ENCODE measurements at regions not wholly inside any gene's neighbourhood (a gene's known extent, or its start where the extent isn't known, plus 50 kb on each side); places are given as distances from the start of the nearest gene placed in this dataset.

DNA sequence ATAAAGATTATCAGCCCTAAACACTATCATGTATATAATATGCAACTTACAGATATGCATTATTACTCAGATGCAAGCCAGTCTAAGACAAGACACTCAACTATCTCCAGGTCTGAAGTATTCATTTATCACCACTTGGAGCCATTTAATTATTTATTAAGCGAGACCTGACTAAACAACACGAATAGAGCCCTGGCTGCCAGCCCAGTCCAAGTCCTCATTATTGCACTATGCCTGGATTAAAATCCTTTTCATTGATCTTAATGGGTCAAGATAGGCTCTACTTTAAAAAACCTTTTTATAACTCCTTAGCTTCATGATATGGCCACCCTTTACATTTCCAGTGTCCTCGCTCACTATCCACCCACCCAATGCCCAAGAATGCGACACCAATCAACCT, 183.1 kb upstream of the MARCKS start:
- TF ChIP-seq, protein P1, sequence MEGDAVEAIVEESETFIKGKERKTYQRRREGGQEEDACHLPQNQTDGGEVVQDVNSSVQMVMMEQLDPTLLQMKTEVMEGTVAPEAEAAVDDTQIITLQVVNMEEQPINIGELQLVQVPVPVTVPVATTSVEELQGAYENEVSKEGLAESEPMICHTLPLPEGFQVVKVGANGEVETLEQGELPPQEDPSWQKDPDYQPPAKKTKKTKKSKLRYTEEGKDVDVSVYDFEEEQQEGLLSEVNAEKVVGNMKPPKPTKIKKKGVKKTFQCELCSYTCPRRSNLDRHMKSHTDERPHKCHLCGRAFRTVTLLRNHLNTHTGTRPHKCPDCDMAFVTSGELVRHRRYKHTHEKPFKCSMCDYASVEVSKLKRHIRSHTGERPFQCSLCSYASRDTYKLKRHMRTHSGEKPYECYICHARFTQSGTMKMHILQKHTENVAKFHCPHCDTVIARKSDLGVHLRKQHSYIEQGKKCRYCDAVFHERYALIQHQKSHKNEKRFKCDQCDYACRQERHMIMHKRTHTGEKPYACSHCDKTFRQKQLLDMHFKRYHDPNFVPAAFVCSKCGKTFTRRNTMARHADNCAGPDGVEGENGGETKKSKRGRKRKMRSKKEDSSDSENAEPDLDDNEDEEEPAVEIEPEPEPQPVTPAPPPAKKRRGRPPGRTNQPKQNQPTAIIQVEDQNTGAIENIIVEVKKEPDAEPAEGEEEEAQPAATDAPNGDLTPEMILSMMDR (IDR thresholded peaks at IDR 0.05; ENCODE audit: insufficient read depth, low read depth, low read length): no peak
- no peak for TF ChIP-seq EZH2 (IDR thresholded peaks at IDR 0.05; ENCODE audit: insufficient read depth, low read length)
